ENCODE measurements at regions not wholly inside any gene's neighbourhood (a gene's known extent, or its start where the extent isn't known, plus 50 kb on each side); places are given as distances from the start of the nearest gene placed in this dataset.
"Not testable (repeated sequence)": the region's sequence is repeated elsewhere in the genome, so short reads cannot be mapped to it uniquely, and the experiment has no call there.

GRCh38 chr11:123344790-123345357 is 85.2 kb upstream of the GRAMD1B start:
- intact Hi-C loops (cut with micrococcal nuclease), result no loop called here

- intact Hi-C loops (cut with micrococcal nuclease), result not testable (repeated sequence)
Measured at GRCh38 chr11:123344188-123344587, 85.9 kb upstream of the GRAMD1B start.

- intact Hi-C loops (cut with micrococcal nuclease), result no loop called here
Measured at GRCh38 chr11:123338997-123339752, 90.9 kb upstream of the GRAMD1B start.

GRCh38 chr11:123338266-123338800 is 91.7 kb upstream of the GRAMD1B start:
- intact Hi-C loops (cut with micrococcal nuclease), result no loop called here

GRCh38 chr11:123334925-123335324 is 95.1 kb upstream of the GRAMD1B start:
- intact Hi-C loops (cut with micrococcal nuclease), result no loop called here

- intact Hi-C loops (cut with micrococcal nuclease), result not testable (repeated sequence)
Measured at GRCh38 chr11:123332577-123332976, 97.5 kb upstream of the GRAMD1B start.

- intact Hi-C loops (cut with micrococcal nuclease), result no loop called here
Measured at GRCh38 chr11:123330948-123331347, 99.1 kb upstream of the GRAMD1B start.

GRCh38 chr11:123330471-123330870 is 99.6 kb upstream of the GRAMD1B start:
- intact Hi-C loops (cut with micrococcal nuclease), result no loop called here

GRCh38 chr11:123330071-123330470 is 100.0 kb upstream of the GRAMD1B start:
- intact Hi-C loops (cut with micrococcal nuclease), result no loop called here

GRCh38 chr11:123328281-123328867 is 101.7 kb upstream of the GRAMD1B start:
- intact Hi-C loops (cut with micrococcal nuclease), result no loop called here

- intact Hi-C loops (cut with micrococcal nuclease), result no loop called here
Measured at GRCh38 chr11:123325533-123325932, 104.5 kb upstream of the GRAMD1B start.

- intact Hi-C loops (cut with micrococcal nuclease), result no loop called here
Measured at GRCh38 chr11:123323568-123323967, 106.5 kb upstream of the GRAMD1B start.

- intact Hi-C loops (cut with micrococcal nuclease), result no loop called here
Measured at GRCh38 chr11:123321636-123322035, 108.4 kb upstream of the GRAMD1B start.

GRCh38 chr11:123318623-123319022 is 111.4 kb upstream of the GRAMD1B start:
- intact Hi-C loops (cut with micrococcal nuclease), result no loop called here

- intact Hi-C loops (cut with micrococcal nuclease), result not testable (repeated sequence)
Measured at GRCh38 chr11:123318132-123318531, 111.9 kb upstream of the GRAMD1B start.

GRCh38 chr11:123316003-123316402 is 114.1 kb upstream of the GRAMD1B start:
- intact Hi-C loops (cut with micrococcal nuclease), result no loop called here

GRCh38 chr11:123314972-123315371 is 115.1 kb upstream of the GRAMD1B start:
- intact Hi-C loops (cut with micrococcal nuclease), result no loop called here

- intact Hi-C loops (cut with micrococcal nuclease), result no loop called here
Measured at GRCh38 chr11:123313262-123313661, 116.8 kb upstream of the GRAMD1B start.

GRCh38 chr11:123308077-123308476 is 113.0 kb upstream of the CLMP start:
- intact Hi-C loops (cut with micrococcal nuclease), result loop anchor here (10.0 kb wide), 1 partner anchor 247 kb away; no protein-coding TSS in a partner anchor

GRCh38 chr11:123307276-123307675 is 112.2 kb upstream of the CLMP start:
- intact Hi-C loops (cut with micrococcal nuclease), result loop anchor here (10.0 kb wide), 1 partner anchor 248 kb away; no protein-coding TSS in a partner anchor

GRCh38 chr11:123306531-123306930 is 111.5 kb upstream of the CLMP start:
- intact Hi-C loops (cut with micrococcal nuclease), result loop anchor here (10.0 kb wide), 1 partner anchor 248 kb away; no protein-coding TSS in a partner anchor

Data from T-helper 2 cell treated with Interferon-gamma antibody and Interleukin-4, amounts not matched to agents 100 ng/mL and 5 ng/mL, for 36 hours (primary cell).